Sigmoid colon (tissue), 4 donors: ENCODE measurements at regions not wholly inside any gene's neighbourhood (a gene's known extent, or its start where the extent isn't known, plus 50 kb on each side); places are given as distances from the start of the nearest gene placed in this dataset.

Experiments
- CTCF ChIP-seq, 4 experiments: fragments of 450-650 bp in 3 of 4; fragments of 200-600 bp in 1 of 4; IDR thresholded peaks; one replicate each; pipeline ENCODE4 v1.5.1; 2016 to 2019; ENCODE audit warnings: antibody characterized with exemption in 4 of 4, mild to moderate bottlenecking in 3 of 4, moderate library complexity in 2 of 4
- EP300 ChIP-seq, 4 donors: sonication (generic); formaldehyde crosslinking; IDR thresholded peaks; one replicate each; pipeline ENCODE4 v1.6.1; 2017; ENCODE audit warnings: antibody characterized with exemption in 4 of 4
- POLR2A ChIP-seq, 2 donors: fragments of 450-650 bp; IDR thresholded peaks; one replicate each; pipeline ENCODE4 v1.6.1; 2016; ENCODE audit warnings: antibody characterized with exemption in 2 of 2, mild to moderate bottlenecking in 2 of 2, moderate library complexity in 2 of 2
- POLR2AphosphoS5 ChIP-seq, 4 donors: sonication (generic); formaldehyde crosslinking; IDR thresholded peaks; one replicate each; pipeline ENCODE4 v1.6.1; 2017; ENCODE audit warnings: antibody characterized with exemption in 4 of 4

DNA sequence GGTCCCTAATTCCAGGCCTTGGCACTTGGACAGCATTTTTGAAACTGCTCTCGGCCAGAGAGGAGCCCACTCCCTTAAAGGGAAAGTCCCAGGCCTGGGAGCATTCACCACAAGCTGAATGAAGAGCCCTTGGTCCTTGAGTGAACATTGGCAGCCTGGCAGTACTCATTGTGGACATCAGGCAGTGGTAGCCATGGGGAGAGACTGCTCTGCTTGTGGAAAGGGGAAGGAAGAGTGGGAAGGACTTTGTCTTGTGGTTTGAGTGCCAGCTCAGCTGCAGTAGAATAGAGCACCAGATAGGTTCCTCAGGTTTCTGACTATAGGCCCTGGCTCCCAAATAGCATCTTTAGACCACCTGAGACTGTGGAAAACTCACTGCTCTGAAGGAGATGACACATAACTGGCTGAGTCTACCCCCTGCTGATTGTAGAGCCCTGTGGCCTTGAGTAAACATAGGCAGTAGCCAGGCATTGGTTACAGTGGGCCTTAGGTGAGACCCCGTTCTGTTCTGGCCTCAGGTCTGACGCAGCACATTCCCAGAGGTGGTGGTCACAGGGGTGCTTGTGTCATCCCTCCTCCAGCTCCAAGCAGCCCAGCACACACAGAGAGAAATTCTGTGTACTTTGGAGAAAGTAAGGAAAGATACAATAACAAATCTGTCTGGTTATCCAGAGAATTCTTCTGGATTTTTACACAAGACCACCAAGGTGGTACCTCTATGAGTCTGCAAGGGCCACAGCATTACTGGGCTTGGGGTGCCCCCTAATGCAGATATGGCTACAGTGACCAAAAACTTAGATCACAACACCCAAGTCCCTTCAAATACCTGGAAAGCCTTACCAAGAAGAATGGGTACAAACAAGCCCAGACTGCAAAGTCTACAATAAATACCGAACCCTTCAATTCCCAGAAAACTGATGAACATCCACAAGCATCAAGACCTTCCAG lies 153.8 kb downstream of the GNAI1 start:
- TF ChIP-seq CTCF (IDR thresholded peaks at IDR 0.05) (no peak), POLR2A (IDR thresholded peaks at IDR 0.05) (no peak), POLR2AphosphoS5 (IDR thresholded peaks at IDR 0.05) (no peak), EP300 (IDR thresholded peaks at IDR 0.05) (no peak)
